H1 (cell line): ENCODE measurements at regions not wholly inside any gene's neighbourhood (a gene's known extent, or its start where the extent isn't known, plus 50 kb on each side); places are given as distances from the start of the nearest gene placed in this dataset.

Experiments
- CHD1 ChIP-seq: IDR thresholded peaks from 2 replicates; pipeline ENCODE4 v1.6.1; 2012; ENCODE audit warnings: low read depth, low read length, improper control_type of control experiment
- CHD7 ChIP-seq: fragments of 300-600 bp; sonication (generic); IDR thresholded peaks from 2 replicates; pipeline ENCODE4 v1.7.1; 2012; ENCODE audit warnings: low read length, moderate library complexity, mild to moderate bottlenecking, inconsistent platforms; ENCODE audit not compliant: insufficient replicate concordance
- CREB1 ChIP-seq: IDR thresholded peaks from 2 replicates; pipeline ENCODE4 v1.6.1; 2012; ENCODE audit warnings: inconsistent platforms
- EGR1 ChIP-seq: IDR thresholded peaks from 2 replicates; pipeline ENCODE4 v1.6.1; 2011; ENCODE audit warnings: low read depth, low read length, borderline replicate concordance
- FOSL1 ChIP-seq: IDR thresholded peaks from 2 replicates; pipeline ENCODE4 v1.6.1; 2011; ENCODE audit warnings: mild to moderate bottlenecking, low read depth, low read length, moderate library complexity; ENCODE audit not compliant: insufficient read depth
- GTF2F1 ChIP-seq: IDR thresholded peaks from 2 replicates; pipeline ENCODE4 v1.6.1; 2012; ENCODE audit warnings: low read depth, low read length, improper control_type of control experiment, borderline replicate concordance
- KDM5A ChIP-seq: fragments of 200-600 bp; IDR thresholded peaks from 2 replicates; pipeline ENCODE4 v1.7.1; 2012; ENCODE audit warnings: mild to moderate bottlenecking, low read length, inconsistent platforms, mixed read lengths
- POLR2AphosphoS5 ChIP-seq: IDR thresholded peaks from 2 replicates; pipeline ENCODE4 v1.6.1; 2011; ENCODE audit warnings: low read depth, low read length
- USF2 ChIP-seq: IDR thresholded peaks from 2 replicates; pipeline ENCODE4 v1.6.1; 2011; ENCODE audit warnings: low read length, improper control_type of control experiment
- ZNF274 ChIP-seq: IDR thresholded peaks from 2 replicates; pipeline ENCODE4 v1.7.0; 2012; ENCODE audit warnings: low read length, borderline replicate concordance; ENCODE audit errors: extremely low read depth

- TF ChIP-seq USF2 (no peak), GTF2F1 (no peak), CHD7 (no peak), CREB1 (no peak), CHD1 (no peak), KDM5A (no peak), FOSL1 (no peak), POLR2AphosphoS5 (no peak), ZNF274 (no peak), EGR1 (no peak)
These were observed 376.7 kb downstream of the ALG10 start (continued) for GRCh38 chr12:34398706-34399630.
